D721Med (cell line): ENCODE measurements at regions not wholly inside any gene's neighbourhood (a gene's known extent, or its start where the extent isn't known, plus 50 kb on each side); places are given as distances from the start of the nearest gene placed in this dataset.

ENCODE experiments used
- DNase-seq: peaks from one replicate; pipeline ENCODE4 v3.0.0; 2011; ENCODE audit warnings: low spot score; ENCODE audit not compliant: insufficient read length
- FAIRE-seq: peaks from 2 replicates; lab custom pipeline; 2011; peaks lifted over from hg19 to GRCh38; lab: Jason Lieb, UNC
- TF ChIP-seq, protein P1 (sequence below): IDR thresholded peaks from 2 replicates; pipeline ENCODE4 v1.5.1; 2012; ENCODE audit warnings: mild to moderate bottlenecking, control low read depth; ENCODE audit not compliant: insufficient read depth; ENCODE audit errors: missing control alignments

DNA sequence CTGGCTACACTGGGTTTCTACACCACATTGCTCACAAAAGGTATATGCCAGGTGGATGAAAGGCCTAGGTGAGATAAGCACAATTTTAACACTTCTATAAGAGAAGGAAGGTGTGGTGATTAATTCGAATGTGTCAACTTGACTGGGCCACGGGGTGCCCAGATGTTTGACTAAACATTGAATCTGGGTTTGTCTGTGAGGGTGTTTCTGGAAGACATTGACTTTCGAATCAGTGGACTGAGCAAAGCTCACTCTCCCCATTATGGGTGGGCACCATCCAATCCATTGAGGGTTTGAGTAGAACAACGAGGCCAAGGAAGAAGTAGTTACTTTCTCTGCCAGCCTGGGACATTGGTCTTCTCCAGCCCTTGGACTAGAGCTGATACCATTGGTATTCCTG, 78.2 kb upstream of the COL5A1 start:
- no peak for FAIRE-seq
- TF ChIP-seq, protein P1, sequence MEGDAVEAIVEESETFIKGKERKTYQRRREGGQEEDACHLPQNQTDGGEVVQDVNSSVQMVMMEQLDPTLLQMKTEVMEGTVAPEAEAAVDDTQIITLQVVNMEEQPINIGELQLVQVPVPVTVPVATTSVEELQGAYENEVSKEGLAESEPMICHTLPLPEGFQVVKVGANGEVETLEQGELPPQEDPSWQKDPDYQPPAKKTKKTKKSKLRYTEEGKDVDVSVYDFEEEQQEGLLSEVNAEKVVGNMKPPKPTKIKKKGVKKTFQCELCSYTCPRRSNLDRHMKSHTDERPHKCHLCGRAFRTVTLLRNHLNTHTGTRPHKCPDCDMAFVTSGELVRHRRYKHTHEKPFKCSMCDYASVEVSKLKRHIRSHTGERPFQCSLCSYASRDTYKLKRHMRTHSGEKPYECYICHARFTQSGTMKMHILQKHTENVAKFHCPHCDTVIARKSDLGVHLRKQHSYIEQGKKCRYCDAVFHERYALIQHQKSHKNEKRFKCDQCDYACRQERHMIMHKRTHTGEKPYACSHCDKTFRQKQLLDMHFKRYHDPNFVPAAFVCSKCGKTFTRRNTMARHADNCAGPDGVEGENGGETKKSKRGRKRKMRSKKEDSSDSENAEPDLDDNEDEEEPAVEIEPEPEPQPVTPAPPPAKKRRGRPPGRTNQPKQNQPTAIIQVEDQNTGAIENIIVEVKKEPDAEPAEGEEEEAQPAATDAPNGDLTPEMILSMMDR: no peak
- no peak for DNase-seq

DNA sequence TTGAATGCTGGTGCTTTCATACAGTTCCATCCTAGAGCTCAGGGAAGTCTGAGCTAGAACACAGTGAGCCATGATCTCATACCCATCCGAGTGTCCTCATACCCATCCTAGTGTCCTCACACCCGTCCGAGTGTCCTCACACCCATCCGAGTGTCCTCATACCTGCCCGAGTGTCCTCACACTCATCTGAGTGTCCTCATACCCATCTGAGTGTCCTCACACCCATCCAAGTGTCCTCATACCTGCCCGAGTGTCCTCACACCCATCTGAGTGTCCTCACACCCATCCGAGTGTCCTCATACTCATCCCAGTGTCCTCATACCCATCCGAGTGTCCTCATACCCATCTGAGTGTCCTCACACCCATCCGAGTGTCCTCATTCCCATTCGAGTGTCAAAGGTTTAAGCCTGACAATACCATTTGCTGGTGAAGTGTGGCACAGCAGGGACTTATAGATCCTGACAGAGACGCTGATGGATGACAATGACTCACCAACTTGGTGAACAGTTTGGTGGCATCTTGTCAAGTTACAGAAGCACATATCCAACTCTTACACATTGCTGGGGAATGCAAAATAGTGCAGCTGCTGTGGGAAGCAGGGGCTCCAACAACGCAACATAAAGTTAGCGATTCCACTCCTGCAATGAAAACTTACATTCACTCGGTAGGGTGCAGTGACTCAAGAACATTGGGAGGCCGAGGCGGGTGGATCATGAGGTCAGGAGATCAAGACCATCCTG, 77.0 kb upstream of the COL5A1 start:
- TF ChIP-seq, protein P1: no peak
- no peak for FAIRE-seq
- DNase-seq: no peak

DNA sequence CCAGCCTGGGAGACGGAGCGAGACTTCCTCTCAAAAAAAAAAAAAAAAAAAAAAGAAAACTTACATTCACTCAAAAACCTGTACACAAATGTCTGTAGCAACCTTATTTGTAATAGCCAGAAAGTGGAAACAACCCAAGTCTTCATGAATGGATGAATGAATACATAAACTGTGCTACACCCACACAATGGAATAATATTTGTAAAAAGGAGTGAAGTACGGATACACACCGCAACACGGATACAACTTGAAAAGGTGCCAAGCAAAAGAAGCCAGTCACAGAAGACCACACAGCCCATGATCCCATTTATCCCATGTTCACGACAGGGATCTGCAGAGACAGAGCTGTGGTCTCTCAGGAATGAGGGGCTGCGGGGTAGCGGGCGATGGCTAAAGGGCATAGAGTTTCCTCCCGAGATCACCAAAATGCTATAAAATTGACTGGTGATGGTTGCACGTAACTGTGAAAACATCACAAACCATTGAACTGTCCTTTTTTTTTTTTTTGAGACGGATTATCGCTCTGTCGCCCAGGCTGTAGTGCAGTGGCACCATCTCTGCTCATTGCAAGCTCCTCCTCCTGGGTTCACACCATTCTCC, 76.2 kb upstream of the COL5A1 start:
- TF ChIP-seq, protein P1: no peak
- no peak for FAIRE-seq
- DNase-seq: no peak

DNA sequence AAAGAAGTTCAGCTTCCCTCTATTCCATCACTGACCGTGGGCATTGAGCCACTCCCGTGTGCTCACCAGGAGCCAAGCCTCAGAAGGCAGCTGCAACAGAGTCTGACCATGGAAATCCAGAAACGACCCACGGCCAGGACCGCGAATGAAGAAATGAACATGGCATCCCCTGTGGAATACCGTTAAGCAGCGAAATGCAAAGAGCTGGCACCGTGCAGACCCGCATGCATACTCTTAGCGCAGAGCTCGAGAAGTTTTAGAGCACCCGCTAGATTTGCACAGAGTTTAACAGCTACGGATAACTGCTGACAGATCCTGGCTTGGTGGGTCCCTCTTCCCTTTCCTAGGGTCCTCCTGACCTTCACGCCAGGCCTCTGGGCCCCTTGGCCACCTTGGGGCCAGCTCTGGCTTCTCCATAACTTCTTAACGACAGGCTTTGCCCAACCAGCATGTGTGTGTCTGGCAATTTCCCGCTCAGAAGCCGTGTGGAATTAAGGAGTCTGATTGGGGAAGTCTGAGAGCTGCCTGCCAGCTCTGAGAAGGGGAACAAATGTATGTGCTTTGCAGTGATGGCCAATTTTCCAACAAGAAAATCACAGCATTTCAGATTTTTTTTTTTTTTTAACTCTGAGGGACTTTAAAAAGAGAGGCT, 75.3 kb upstream of the COL5A1 start:
- FAIRE-seq (no peak), DNase-seq (no peak)
- TF ChIP-seq, protein P1: no peak

DNA sequence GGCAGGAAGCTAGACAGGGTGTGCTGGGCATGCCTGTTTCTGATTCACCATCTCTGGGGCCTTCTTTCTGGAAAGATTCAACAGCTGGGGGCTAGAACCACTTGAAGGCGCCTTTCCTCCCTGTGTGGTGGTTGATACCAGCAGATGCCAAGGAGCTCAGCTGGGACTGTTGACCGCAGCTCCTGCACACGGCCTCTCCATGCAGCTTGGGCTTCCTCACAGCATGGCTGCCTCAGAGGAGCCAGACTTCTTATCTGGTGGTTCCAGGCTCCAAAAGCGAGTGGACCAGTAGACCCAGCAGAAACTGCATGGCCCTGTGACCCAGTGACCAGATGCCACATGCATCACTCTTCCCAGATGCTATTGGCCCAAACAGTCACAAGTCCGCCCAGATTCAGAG, 74.7 kb upstream of the COL5A1 start:
- FAIRE-seq (no peak), DNase-seq (no peak)
- TF ChIP-seq, protein P1: no peak

DNA sequence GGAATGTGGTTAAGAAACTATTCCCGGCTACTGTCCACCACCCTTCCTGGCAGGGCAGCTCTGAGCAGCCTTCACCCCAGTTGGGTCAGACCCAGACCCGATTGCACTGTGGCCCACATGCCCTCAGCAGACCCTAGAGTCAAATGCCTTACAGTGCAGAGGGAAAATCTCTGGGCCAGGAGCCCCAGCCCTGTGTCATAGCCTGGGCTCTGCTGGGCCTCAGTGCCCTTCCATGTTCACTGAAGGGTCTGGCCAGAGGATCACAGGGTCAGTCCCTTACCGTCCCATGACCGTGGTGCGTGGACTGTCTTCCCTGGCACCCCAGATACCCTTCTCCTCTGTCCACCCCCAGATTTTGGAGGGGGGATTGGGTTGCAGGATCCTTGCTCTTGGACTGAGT, 73.5 kb upstream of the COL5A1 start:
- TF ChIP-seq, protein P1: no peak
- FAIRE-seq: no peak
- no peak for DNase-seq

DNA sequence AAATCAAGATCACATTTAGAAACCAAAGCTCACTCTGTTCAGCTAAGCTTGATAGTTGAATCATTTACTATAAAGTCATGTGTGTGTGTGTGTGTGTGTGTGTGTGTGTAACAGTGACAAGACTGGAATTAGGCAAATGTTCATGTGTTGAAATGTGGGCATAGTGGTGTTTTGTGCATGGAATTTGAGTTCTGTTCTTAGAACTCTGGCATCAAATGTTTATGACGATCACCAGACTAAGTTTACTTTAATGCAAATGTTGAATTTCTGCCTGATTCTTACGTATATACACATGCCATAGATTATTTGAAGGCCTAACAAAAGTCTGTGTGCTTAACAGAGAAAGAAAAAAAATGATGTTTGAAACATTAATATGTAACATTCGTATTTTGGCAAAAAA, 72.8 kb upstream of the COL5A1 start:
- TF ChIP-seq, protein P1: no peak
- DNase-seq (no peak), FAIRE-seq (no peak)
